ENCODE measurements at regions not wholly inside any gene's neighbourhood (a gene's known extent, or its start where the extent isn't known, plus 50 kb on each side); places are given as distances from the start of the nearest gene placed in this dataset.
"Not testable (repeated sequence)": the region's sequence is repeated elsewhere in the genome, so short reads cannot be mapped to it uniquely, and the experiment has no call there.

- no peak for FAIRE-seq
Measured at GRCh38 chr16:77077256-77077922, 113.6 kb upstream of the MON1B start.

DNA sequence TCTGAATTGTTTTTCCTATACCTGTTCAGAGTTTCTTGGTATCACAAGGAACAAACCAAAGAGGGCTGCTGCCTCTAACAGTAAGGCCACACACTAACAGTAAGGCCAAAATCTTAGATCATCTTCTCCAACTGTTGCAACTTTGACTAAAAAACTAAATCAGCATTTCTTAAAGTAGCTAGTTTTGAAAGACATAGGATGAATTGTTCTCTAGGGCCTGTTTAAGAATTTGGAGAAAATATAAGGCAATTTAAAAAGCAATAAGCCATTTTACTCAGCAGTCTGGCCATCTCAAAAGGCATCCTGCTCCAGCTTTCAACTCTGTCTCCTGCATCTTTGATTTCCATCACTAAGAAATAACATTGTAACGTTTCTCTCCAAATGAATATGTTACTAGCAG is 105.0 kb upstream of the MON1B start:
- no peak for FAIRE-seq

DNA sequence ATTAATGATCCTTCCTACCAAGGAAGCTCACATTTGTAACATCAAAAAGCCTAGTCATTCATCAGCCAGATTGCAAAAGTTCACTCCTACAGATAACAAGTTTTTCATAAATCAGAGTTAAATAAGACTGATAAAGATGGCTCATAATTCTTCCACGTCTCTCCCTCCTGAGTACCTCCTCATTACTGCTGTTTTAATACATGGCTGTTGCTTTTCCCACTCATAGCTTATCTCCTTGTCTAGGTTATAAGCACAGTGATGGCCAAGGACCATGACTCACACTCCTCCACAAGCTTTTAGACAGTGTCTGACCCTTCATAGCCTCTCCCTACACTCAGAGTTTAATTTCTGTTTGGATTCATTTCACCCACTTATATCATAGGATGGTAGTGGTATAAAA is 100.9 kb upstream of the MON1B start:
- FAIRE-seq: no peak

- no peak for FAIRE-seq
Measured at GRCh38 chr16:77093309-77093708, 97.7 kb upstream of the MON1B start.

DNA sequence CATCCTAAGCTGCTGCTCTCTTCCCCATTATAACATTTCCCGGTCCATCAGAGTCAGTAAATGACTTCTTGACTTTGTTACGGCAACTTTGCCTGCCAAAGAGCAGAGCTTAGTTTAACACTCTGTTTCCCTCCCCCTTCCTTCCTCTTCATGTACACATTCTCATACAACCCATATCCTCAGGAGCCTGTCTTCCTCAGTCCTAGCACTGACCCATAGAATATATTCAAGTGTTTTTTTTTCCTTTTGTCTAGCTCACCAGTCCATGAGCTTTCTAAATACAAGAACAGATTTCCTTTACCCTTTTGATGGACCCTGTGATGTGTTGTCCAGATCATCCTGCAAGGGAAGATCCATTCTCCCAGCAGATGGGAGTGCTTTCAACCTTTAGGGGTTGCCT is 97.0 kb upstream of the MON1B start:
- no peak for FAIRE-seq

DNA sequence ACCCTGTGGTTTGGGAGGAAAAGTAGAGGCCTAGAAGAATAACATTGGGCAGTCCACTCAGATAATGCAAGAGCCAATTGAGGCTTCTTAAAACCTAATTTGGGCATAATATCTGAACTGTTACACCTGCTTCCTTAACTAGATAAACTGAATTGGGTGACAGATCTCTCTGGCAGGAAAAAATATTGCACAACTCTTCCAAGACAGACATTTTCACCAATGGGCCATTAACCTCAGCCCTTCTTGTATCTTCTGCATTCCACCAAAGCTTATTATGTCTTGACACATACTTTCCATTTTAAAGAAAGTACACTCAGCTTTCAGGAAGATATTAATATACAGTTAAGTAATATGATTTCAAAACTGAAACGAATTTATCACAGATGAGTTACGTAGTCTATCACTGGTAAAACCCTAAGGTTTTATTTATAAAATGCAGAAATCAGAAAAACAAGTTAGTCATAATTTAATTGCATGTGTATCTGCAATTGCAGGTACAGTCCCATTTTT is 79.9 kb upstream of the MON1B start:
- FAIRE-seq: no peak

DNA sequence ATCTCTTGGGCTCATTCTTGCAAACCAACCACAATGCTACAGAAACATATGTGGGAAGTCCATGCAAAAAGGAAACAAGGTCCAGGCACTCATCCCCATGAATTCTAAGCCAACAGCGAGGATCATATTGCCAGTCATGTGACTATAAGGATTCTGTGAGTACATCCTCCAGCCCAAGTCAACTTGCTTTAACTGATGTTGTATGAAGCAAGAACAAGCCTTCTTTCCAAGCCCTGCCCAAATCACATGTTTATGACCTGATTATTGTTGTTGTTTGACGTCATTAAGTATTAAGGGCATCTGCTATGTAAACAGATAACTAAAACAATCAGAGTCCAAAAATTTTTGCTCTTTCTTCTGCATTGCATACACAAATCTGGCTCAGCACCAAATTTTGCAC is 78.2 kb upstream of the MON1B start:
- no peak for FAIRE-seq

- FAIRE-seq: no peak
Measured at GRCh38 chr16:77113835-77114234, 77.2 kb upstream of the MON1B start.

- not testable (repeated sequence) for FAIRE-seq
Measured at GRCh38 chr16:77114361-77114760, 76.6 kb upstream of the MON1B start.

DNA sequence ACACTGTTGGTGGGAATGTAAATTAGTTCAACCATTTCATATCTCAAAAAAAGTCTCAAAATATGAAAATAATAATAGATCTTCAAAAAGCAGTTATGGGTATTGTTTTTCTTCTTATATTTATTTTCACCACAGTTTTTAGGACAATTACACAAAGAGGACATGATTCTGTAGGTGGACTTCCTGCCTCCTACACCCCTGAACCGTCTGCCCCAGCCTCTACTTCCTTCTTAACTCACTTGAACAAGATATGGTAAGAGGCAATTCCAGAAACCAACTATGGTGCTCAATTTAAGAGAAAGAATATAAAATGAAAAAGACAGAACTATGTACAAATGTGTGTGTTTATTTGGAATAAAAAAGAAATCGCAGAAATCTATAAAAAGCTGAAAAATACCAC is 74.1 kb upstream of the MON1B start:
- no peak for FAIRE-seq

GRCh38 chr16:77117707-77118106 is 73.3 kb upstream of the MON1B start:
- FAIRE-seq: no peak

DNA sequence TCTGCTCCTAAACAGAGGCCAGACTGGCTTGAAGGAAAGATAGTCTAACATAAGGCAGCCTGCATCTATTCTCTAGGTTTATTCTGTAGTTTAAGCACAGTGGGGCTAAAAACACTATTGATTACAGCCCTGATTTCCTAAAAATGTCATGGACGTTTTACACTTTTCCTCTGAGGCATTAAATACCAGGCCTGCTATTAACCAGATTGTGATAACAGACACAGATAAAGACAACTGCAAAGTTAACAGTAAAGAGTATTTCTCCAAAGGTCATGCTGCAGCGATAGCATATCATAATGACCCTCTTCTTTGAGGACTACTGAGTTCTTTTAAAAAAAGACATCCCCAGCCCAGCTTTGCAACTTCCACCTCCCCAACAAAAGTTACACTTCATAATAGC is 59.6 kb upstream of the MON1B start:
- no peak for FAIRE-seq

DNA sequence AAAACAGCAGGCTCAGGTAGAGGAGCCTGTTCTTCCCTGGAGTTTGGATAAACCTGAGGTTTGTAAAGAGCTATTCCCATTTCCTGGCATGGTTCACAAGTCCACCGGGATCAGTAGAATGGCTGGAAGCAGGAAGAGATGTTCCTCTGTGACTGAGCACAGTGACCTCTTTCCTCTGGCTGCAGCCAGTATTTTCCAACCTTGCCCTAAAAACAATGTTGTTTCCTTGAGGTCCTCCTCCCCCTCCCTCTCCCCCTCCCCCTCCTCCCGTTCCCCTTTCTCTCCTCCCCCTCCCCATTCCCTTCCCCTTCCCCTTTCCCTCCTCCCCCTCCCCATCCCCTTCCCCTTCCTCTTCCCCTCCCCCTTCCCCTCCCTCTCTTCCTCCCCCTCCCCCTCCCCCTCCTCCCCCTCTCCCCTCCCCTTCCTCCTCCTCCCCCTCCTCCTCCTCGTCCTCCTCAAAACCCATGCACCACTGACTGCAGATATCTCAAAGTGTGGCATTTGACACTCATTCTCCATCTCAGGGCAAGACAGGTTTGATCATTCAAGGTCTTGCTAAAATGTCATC is 58.9 kb upstream of the MON1B start:
- FAIRE-seq: no peak

GRCh38 chr16:77133706-77134105 is 57.3 kb upstream of the MON1B start:
- no peak for FAIRE-seq

GRCh38 chr16:77137045-77137444 is 53.9 kb upstream of the MON1B start:
- FAIRE-seq: no peak
